Testis (tissue), 2 donors: ENCODE measurements at regions not wholly inside any gene's neighbourhood (a gene's known extent, or its start where the extent isn't known, plus 50 kb on each side); places are given as distances from the start of the nearest gene placed in this dataset.

Source experiments
- DNase-seq: peaks from one replicate; pipeline ENCODE4 v3.0.0-alpha.2; 2019
- H3K27ac ChIP-seq, 2 donors: fragments of 200-600 bp; sonication (generic); one replicate each; pipeline ENCODE4 v1.5.1; 2019
- H3K27me3 ChIP-seq: fragments of 200-600 bp; sonication (generic); one replicate; pipeline ENCODE4 v1.5.1; 2019
- H3K36me3 ChIP-seq: fragments of 200-600 bp; sonication (generic); one replicate; pipeline ENCODE4 v1.5.1; 2017; ENCODE audit warnings: low read depth; ENCODE audit errors: missing control alignments
- H3K4me1 ChIP-seq: fragments of 200-600 bp; sonication (generic); one replicate; pipeline ENCODE4 v1.5.1; 2019
- H3K4me3 ChIP-seq, 2 donors: fragments of 200-600 bp; sonication (generic); one replicate each; pipeline ENCODE4 v1.5.1; 2017 to 2019
- H3K9me3 ChIP-seq: fragments of 200-600 bp; sonication (generic); one replicate; pipeline ENCODE4 v1.5.1; 2017
- POLR2A ChIP-seq: fragments of 450-650 bp; IDR thresholded peaks from one replicate; pipeline ENCODE4 v1.6.1; 2017; ENCODE audit warnings: antibody characterized with exemption, mild to moderate bottlenecking, moderate library complexity
- WGBS, 2 donors: methylation state at CpG; one replicate each; pipeline ENCODE4 v1.1.5; 2018; 5-methylcytosine and 5-hydroxymethylcytosine counted together
- intact Hi-C: fragments of 100-400 bp; cut with DNase I; formaldehyde crosslinking; loops from one replicate; pipeline ENCODE4 v1.15.1; 2023; ENCODE audit warnings: low total_unique reads
- TF ChIP-seq, protein P1 (sequence below), 3 experiments: fragments of 450-650 bp in 2 of 3; fragments of 200-600 bp in 1 of 3; sonication (generic) in 1 of 3; IDR thresholded peaks; one replicate each; pipeline ENCODE4 v1.5.1; 2016 to 2019; ENCODE audit warnings: antibody characterized with exemption in 3 of 3, mild to moderate bottlenecking in 2 of 3, moderate library complexity in 1 of 3

DNA sequence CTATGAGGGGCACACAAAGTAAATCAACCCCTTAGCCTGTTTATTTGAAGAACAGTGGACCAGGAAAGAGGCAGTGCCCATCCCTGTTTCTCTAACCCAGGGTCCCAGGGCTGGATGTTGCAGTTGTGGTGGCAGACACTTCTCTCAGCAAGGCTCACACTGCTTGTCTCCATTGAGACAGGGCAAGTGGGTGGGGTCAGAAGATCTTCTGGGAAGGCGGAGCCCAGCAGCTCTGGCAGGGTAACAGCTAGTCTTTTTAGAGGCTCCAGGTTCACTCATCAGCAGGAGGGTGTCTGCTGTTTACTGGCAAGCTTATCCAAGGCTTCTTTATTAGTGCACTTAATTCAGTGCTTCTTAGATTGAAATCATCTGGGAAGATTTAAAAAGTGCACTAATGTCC is 659.8 kb upstream of the DIPK2B start:
- Histone ChIP-seq H3K27me3 (no peaks in the 10 kb centered on the region), H3K27ac (no peak overlapping the region), H3K4me1 (no peaks in the 10 kb centered on the region), H3K9me3 (no peaks in the 10 kb centered on the region), H3K36me3 (no peaks in the 10 kb centered on the region), H3K4me3 (no peak overlapping the region)
- DNase-seq = no peak
- 86% methylated on average over 1 of the region's 1 CpG; no CpG with 5 or more reads in 1 of the 2 donors for WGBS, 2 donors
- no peak for TF ChIP-seq POLR2A
- TF ChIP-seq, protein P1, sequence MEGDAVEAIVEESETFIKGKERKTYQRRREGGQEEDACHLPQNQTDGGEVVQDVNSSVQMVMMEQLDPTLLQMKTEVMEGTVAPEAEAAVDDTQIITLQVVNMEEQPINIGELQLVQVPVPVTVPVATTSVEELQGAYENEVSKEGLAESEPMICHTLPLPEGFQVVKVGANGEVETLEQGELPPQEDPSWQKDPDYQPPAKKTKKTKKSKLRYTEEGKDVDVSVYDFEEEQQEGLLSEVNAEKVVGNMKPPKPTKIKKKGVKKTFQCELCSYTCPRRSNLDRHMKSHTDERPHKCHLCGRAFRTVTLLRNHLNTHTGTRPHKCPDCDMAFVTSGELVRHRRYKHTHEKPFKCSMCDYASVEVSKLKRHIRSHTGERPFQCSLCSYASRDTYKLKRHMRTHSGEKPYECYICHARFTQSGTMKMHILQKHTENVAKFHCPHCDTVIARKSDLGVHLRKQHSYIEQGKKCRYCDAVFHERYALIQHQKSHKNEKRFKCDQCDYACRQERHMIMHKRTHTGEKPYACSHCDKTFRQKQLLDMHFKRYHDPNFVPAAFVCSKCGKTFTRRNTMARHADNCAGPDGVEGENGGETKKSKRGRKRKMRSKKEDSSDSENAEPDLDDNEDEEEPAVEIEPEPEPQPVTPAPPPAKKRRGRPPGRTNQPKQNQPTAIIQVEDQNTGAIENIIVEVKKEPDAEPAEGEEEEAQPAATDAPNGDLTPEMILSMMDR (IDR thresholded peaks at IDR 0.05) = no peak
- intact Hi-C loops = no loop called here

DNA sequence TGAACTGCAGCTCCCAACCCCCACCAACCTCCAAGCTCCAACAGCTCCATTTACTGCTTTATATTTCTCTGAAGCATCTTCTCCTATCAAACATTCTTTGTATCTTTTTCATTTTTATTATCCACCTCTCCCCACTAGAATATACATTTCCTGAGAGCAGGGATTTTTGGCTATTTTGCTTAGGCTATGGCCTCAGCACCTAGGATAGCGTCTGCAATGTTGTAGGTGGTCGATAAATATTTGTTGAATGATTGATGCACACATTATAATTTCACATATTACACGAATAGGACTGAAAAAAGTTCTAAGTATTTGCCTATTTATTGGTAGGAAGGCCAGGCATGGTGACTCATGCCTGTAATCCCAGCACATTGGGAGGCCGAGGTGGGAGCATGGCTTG is 658.7 kb upstream of the DIPK2B start:
- Histone ChIP-seq H3K4me1 (no peaks in the 10 kb centered on the region), H3K27ac (no peak overlapping the region), H3K36me3 (no peaks in the 10 kb centered on the region), H3K27me3 (no peaks in the 10 kb centered on the region), H3K9me3 (no peaks in the 10 kb centered on the region), H3K4me3 (no peak overlapping the region)
- no peak for TF ChIP-seq POLR2A
- TF ChIP-seq, protein P1 (IDR thresholded peaks at IDR 0.05) = no peak
- intact Hi-C loops = no loop called here
- WGBS, 2 donors = 78% methylated on average over 4 of the region's 4 CpGs
- DNase-seq = no peak

- 89% methylated on average over 3 of the region's 3 CpGs for WGBS, 2 donors
- H3K4me1 ChIP-seq = no peaks in the 10 kb centered on the region
- intact Hi-C loops = no loop called here
These were observed 652.2 kb upstream of the DIPK2B start for GRCh38 chrX:45852884-45853283.

GRCh38 chrX:45851434-45851991 is 650.8 kb upstream of the DIPK2B start:
- peak; percentile 21 for DNase-seq
- Histone ChIP-seq H3K9me3 (no peaks in the 10 kb centered on the region), H3K4me1 (no peaks in the 10 kb centered on the region), H3K27ac (no peak overlapping the region), H3K27me3 (no peaks in the 10 kb centered on the region), H3K36me3 (no peaks in the 10 kb centered on the region), H3K4me3 (peak overlapping the region; percentile 37 to 55)
- WGBS, 2 donors = 0 to 4% methylated on average over 4 to 10 of the region's 53 CpGs
- intact Hi-C loops = no loop called here
- TF ChIP-seq POLR2A = no peak
- TF ChIP-seq, protein P1 (IDR thresholded peaks at IDR 0.05) = no peak

More at GRCh38 chrX:45852884-45853283, 652.2 kb upstream of the DIPK2B start:
- DNase-seq = no peak
- no peak for TF ChIP-seq POLR2A
- TF ChIP-seq, protein P1 (IDR thresholded peaks at IDR 0.05) = no peak
- Histone ChIP-seq H3K27ac (no peak overlapping the region), H3K9me3 (no peaks in the 10 kb centered on the region), H3K36me3 (no peaks in the 10 kb centered on the region), H3K4me3 (no peak overlapping the region), H3K27me3 (no peaks in the 10 kb centered on the region)

- Histone ChIP-seq H3K4me1 (no peaks in the 10 kb centered on the region), H3K9me3 (no peaks in the 10 kb centered on the region), H3K36me3 (no peaks in the 10 kb centered on the region), H3K27ac (no peak overlapping the region), H3K4me3 (peak overlapping the region; percentile 37 to 55), H3K27me3 (no peaks in the 10 kb centered on the region)
- intact Hi-C loops = no loop called here
- no peak for TF ChIP-seq POLR2A
- TF ChIP-seq, protein P1 (IDR thresholded peaks at IDR 0.05) = no peak
- WGBS, 2 donors = 2% methylated on average over 44 of the region's 54 CpGs; no CpG with 5 or more reads in 1 of the 2 donors
- peak; percentile 15 for DNase-seq
These were observed 650.2 kb upstream of the DIPK2B start for GRCh38 chrX:45850775-45851433.
